ENCODE measurements at regions not wholly inside any gene's neighbourhood (a gene's known extent, or its start where the extent isn't known, plus 50 kb on each side); places are given as distances from the start of the nearest gene placed in this dataset.
A peak's percentile ranks its signal among the peaks of the same experiment; 100 is the strongest.

DNA sequence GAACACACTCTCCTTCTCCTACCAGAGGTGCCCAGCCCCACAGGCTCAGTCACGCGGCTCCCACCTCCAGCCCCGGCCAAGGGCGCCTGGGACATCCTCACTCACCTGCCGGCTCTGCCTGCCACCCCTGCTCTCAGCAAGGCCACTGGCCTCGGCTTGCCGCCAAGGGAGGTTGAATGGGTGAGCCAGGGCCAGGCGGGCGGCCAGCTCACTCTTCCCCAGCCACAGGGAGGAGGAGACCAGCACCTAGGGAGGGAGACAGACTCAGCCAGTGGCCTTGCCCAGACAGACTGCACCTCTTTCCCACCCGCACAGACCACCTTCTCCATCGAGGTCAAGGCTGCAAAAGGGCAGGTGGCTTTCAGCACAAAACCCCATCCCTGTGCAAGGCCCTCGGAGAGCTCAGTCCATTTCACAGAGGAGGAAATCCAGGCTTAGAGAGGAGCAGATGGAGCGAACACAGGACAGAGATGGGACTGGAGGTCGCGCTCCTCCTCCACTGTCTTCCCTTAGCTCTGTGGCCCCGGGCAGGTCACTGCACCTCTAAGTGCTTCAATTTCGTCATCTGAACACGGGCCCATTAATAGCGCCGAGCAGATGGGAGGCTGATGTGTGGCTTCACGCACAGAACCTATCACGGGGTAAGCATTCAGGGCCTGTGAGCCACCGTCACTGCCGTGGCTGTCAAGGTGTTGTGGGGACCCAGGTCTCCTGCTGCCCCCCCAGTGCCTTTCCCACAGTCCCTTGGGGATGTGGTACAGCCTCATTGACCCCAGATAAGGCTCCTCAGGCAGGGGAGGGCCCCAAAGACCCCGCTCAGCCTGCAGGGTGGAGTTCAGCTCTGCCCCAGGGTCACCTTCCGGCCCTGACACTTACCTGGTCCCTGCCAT lies 56.1 kb downstream of the RMI2 start:
- no peak for DNase-seq

DNA sequence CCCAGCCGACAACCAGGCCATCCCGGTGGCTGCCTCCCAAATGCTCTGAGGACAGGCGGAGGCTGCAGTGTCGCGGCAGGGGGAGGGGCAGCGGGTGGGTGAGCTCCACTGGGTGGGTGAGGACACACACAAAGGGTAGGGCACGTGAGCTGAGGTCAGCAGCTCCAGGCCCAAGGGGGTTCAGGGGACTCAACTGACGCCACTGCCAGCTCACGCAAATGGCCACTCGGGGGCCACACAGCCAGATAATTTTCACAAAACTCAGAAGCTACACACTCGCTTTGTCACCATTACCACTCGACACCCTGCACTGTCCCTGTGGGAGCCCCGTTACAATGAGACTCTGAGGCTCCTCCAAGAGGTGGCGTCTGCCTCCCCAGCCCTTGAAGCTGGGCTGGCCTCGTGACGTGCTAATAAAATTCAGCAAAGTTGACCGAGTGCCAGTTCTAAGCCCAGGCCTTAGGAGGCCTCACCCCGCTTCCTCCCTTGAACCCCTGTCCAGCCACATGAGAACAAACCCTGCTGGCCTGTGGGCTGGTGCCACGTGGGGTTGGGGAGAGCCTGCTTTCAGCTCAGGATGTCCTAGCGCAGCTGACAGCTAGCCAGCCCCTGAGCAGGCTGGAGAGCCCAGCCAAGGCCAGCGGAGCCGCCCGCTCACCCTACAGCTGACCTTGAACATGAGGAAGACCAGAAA lies 56.9 kb downstream of the RMI2 start:
- no peak for DNase-seq

DNA sequence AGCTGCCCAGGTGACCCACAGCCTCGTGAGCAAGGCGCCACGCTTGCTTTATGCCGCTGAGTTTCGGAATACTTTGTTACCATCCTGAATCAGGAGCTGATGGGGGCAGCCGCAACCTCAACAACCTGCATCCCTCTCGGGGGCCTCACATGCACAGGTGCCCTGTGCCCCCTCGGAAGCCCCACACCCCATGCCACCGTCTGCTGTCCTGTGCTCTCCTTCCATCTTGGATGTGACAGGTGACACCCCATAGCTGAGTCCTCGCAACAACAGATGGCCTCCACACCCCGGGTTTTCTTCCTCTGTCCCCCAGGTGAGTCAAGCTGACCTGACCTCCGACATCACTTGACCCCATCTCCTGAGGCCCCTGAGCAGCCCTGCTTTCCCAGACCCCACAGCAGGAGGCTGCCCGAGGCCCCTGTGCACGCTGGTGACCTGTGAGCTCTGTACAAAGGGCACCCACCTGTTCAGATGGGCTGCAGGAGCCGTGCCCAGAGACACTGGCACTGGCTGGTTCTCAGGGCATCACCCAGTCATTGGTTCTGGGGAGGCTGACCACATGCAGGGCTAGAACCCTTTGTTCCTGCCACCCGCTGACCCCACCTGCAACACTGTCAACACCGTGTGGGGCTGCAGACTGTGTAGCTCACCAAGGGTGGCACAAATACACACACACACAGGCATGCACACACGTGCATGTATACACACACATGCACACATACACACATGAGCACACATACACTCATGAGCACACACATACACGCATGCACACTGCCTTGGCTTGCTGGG lies 57.7 kb downstream of the RMI2 start:
- DNase-seq = no peak

DNA sequence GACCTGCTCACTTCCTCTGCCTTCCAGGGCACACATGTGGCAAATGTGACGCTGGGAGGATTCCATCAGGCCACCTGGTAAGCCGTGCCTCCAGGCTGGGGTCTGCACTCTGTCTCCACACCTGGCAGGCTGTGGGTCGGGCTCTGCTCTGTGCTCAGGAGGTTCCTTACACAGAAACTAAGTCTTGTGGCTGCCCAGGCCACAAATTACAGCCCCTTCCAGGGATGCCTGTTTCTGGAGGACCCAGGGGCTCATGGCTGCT lies 58.2 kb downstream of the RMI2 start:
- DNase-seq = no peak

DNA sequence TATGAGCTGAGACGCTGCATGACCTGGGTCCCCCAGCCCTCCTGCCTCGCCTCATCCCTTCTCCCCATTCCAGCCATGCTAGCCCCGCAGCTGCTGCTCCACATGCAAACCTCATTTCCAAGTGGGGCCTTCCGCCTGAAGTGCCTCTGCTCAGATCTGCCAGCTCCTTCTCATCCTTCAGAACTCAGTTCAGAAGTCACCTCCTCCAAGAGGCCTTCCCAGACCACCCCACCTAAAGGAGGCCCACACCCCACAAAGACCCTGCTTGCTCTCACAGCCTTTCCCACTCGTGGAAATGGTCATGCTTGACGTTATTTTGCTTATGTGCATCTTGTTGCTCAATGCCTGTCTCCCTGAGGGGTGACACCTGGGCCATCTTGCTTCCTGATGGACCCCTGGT lies 58.7 kb downstream of the RMI2 start:
- no peak for DNase-seq

DNA sequence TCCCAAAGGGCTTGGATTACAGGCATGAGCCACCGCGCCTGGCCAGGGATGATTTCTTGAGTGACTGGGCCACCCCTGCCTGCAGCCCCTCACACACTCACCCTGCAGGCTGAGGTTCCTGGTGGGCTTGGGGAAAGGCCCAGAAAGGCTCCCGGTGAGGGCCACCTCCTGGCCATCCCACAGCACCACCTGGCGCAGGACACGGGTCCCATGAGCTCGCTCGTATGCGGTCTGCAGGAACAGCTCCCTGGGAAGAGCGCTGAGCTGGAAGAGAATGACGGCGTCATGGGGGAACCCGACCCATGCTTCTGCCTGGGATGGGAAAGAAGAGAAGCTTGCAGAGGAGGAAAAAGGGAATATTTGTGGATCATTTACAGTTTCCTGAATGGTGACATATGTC lies 59.3 kb downstream of the RMI2 start:
- DNase-seq = no peak

DNA sequence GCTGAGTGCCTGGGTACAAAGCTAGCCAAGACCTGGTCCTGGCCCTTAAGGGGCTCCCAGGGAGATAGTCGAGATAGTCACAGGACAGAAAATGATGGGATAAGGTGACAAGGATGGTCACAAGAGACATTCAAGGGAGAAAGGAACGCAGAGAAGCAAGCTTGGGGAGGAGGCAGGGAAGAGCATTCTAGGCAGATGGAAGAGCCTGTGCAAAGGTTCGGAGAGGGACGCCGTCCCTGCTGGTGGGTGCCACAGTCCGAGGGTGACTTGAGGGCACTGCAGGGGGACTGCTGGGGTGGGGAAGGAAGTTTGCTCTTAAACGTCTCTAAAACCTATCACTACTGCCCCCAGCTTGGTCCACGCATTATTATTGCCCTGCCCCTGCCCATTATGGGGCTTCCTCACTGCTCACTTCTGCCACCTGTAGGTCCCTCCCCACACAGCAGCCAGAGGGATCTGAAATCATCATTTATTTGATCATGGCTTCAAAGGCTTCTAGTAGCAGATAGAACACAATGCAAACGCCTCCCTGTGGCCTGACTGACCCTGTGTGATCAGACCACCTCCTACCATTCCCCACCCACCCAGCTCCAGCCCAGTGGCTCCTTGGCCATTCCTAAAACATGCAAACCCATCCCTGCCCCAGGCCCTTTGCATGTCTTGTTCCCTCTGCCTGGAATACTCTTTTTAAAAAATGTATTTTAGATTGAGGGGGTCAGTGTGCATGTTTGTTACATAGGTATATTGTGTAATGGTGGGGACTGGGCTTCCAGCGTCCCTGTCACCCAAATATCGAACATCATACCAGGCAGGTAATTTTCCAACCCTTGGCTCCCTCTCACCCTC lies 60.3 kb downstream of the RMI2 start:
- peak; percentile 72 for DNase-seq

DNA sequence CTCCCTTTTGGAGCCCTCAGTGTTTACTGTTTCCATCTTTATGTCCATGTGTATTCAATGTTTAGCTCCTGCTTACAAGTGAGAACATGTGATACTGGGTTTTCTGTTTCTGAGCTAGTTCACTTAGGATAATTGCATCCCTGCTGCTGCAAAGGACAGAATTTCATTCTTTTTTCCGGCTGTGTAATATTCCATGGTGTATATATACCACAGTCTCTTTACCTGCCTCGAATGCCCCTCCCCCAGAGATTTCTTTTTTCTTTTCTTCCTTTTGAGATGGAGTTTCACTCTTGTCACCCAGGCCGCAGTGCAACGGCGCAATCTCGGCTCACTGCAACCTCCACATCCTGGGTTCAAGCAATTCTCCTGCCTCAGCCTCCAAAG lies 60.9 kb downstream of the RMI2 start:
- no peak for DNase-seq

DNA sequence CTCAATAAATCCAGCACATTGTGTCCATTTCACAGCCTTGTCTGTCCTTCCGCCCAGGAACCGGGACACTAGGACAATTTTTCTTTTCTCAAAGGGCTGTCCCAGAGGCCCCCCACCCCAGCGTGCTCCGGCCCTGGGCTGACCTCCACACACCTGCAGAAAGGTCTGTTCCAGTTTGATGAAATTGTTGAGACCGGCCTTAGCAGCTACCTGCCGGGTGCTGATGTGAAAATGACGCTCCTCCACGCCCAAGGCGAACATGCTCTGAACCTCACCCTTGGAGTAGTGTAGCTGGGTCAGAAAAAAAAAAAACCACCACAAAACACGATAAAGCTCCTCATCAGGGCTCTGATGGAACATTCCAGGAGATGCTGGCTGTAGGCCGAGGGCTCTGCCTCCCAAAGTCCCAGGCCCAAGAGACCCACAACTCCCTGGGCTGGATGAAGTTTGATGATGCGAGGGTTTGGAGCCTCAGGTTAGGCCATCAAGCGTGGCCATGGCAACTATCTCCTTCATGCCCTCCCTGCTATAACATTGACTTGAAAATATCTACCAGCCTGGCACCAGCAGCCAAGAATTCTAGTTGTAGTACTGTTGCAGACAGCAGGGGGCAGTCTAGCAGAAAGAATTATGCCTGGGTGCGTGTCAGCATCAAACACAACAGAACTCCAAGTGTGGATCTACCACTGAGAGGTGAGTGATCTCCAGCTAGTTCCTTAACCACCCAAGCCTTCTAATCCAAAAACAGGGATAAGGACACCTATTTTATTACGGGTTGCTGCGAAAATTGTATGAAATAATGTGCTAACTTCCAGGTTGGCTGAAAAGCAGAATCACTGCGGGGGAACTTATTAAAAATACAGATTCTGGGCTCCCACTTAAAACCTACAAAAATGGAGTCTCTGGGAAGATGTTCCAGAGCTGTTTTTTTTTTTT lies 62.1 kb downstream of the RMI2 start:
- DNase-seq = peak; percentile 74

DNA sequence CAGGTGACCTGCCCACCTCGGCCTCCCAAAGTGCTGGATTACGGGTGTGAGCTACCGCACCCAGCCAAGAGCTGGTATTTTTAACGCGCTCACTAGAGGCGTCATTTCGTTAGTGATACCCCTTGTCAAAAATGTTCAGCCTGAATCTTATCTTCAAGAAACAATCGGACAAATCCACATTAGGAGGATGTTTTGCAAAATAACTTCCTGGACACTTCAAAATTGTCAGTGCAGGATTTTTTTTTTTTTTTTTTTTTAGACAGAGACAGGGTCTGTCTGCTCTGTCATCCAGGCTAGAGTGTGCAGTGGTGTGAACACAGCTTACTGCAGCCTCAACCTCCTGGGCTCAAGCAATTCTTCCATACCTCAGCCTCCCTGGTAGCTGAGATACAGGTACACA lies 63.0 kb downstream of the RMI2 start:
- DNase-seq = no peak

DNA sequence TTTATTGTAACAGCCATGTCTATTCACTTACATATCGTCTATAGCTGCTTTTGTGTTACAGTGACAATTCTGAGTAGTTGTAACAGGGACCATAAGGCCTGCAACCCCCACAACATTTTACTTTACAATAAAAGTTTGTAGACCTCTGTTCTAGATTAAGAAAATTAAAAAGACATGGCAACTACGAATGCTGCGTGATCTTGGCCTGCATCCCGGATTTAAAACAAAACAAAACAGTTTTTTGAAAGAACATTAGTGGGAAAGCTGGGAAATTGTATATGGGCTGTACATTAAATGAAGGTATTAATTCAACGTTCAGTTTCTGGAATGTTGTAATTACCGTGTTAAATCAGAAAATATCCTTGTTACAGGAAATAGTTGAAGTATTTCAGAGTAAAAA lies 64.1 kb downstream of the RMI2 start:
- no peak for DNase-seq

DNA sequence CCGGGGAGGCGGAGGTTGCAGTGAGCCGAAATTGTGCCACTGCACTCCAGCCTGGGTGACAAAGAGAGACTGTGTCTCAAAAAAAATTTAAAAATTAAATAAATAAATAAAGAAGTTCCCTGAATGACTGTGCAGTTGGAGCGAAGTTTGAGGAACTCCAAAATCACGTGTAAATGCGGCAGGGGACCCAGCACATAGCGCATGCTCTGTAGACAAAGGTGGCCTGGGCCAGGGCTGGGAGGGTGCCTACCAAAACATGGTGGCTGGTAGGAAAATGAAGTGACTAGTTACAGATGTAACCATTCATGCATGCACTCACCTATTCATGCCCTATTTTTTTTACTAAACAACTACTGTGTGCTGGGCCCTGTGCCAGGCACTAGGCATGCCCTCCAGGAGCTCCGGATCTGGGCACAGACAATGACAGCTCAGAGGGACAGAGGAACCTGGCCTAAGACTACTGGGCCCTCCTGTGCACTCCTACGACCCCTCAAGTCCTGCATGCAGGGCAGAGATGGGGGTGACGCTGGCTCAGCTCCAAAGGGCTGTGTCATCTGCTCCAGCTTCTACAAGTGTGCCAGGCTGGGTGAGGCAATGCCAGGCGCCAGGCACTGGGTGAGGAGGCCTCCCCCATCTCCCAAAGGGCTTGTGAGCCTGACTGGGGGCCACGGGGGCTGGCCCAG lies 65.3 kb downstream of the RMI2 start:
- no peak for DNase-seq

DNA sequence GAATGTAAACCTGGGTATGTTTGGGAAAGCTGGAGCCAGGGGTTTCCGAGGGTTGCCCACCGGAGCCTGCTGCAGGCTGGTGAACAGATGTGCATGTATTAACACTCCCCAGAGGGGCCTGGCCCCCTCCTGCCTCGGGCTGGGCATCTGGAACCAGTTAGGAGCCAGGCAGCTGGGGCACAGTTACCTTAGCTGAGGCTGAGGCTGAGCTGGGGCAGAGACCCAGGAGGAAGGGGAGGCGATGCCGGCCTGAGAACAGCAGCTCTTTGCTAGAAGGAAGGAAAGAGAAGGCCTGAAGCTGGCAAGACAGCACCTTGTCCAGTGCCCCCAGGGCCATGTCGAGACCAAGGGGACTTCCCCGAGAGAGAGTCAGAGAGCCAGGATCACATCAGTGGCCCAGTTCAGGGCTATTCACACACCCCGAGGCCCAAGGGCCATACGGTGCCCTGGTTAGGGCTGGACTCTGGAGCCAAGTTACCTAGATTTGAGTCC lies 65.8 kb downstream of the RMI2 start:
- DNase-seq = no peak

DNA sequence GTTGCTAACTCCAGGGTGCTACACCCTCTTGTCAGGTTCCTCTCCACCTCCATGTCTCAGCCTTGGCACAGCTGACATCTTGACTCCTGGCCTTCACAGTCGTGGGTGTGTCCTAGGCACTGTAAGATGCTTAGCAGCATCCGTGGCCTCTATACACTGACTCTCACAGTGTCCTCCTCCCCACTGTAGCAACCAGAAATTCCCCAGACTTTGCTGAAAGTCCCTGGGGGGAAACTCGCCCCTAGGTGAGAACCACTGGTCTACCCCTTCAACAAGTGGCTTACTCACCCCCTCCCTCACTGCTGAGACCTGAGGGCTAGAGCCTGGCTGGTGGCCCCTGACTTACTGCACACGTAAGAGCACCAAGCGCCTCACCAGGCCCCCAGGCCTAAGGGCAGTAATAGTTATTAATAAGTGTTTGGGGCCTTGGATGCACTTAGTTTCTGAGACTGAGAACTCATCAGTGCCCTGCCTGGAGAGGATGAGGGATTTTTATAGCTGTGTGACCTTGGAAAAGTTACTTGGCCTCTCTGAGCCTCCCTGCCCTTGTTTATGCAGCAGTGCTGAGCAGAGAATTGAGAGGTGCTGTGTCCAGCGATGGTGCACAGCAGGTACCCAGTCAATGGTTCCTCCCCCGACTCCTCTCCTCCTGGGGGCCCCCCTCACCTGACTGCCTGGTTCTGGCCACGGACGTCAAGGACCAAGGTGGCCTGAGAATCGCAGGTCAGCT lies 67.1 kb downstream of the RMI2 start:
- no peak for DNase-seq

DNA sequence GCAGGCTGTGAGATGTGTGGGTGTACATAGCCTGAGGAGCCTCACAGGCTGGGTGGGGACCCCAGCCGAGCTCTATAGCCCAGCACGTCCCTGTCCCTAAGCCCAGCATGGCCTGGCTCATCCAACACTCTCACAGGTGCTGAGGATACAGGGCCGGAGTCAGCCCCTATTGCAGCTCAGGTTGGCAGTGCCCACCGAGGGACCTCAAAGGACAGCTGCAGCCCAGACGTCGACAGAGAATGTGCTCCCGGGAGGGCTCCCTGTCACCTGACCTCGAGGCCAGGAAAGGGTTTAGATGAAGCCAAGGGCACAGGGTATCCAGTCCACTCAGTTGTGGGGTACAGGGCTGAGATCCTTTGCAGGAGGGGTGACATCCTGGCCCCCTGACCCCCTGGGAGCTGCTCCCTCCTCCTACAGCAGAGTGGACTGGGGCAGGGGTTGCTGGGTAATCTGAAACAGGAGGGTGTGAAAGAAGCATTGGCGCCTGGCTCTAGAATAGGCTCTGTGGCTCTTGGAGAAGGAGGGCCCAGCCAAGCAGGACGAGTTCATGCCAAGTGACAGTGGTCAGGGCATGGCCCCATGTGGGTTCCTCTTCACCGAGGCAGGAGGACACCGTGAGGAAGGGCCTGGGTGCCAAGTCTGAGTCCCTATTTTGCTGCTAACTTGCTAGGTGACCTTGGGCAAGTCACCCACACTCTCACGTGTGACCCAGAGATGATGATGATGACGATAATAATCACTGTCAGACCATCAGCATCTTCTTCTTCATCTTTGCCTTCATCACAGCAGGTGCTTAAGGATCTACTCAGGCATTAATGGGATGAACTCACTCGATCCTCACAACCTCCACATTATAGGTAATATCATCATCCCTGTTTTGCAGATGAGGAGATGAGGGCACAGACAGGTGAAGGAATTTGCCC lies 68.0 kb downstream of the RMI2 start:
- DNase-seq = no peak

DNA sequence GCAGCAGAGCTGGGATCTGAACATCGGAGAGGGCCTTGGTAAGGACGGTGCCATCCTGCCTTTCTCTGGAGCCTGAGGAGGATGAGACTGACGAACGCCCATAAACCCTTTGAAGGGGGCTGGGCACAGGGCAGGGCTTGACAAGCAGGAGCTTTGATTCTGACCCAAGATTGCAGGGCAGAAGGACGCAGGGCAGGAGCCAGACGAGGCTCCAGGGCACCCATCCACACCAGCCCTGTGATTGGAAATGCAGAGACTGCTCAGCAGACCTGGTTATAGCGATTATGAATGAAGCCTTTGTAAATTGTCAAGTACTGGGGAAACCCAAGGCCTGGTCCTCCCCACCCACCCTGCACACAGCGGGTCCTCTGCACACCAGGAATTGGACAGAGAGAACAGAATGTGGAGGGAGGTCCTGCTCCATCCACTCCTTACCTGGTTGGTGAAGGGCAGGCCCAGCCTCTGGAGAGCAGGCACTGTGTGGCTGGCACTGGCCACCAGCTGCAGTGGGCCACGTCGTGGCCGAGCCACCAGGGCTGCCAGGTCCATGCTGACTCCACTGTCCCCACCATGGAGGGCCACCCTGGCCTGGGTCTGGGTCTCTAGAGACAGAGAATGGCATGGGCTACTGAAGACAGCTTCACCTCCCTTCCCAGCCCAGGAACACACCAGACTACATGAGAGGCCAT lies 68.8 kb downstream of the RMI2 start:
- no peak for DNase-seq

DNA sequence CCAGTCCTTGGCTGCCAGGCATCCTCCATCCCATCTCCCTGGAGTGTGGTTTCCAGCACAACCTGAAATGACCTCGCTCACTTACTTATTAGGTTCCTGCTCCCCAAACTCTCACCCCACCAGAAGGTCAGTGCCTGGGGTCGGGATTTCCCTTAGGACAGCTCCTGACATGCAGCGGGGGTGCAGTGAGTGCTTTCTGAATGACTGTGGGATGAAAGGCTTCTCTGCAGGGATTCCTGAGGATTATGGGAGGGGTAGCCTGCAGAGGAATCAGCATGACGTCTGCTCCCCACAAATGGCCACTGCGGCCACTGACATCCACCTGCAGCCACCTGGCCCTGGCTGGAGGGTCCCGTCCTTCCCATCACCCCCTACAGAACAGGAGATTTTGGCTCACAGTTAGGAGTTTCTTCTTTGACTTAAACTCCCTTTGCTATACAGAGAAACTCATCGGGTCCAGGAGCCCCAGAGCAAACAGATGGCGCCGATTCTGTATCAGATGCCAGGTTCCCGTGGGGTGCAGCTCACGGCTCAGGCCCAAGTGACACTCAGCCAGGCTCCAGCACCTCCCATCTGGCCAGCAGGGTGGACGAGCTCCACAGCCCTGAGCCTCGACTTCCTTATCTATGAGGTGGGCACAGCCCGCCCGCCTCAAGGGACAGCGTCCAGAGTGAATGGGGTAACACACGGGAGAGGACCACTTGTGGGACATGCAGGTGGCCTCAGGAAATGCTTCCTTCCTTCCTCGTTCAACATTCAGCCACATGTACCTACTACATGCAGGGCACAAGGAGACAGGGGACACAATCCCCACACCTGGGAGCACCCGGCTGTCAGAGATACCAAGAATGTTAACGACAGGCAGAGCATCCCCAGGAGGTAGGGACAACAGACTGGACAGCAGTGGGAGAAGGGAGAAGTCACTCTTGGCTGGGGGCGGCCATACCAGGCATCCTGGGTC lies 69.8 kb downstream of the RMI2 start:
- no peak for DNase-seq

All from stimulated activated CD4-positive, alpha-beta T cell treated with anti-CD3 and anti-CD28 coated beads, Interleukin-15, amount 100 ng/mL, for 24 hours (primary cell).